Loucy (cell line): ENCODE measurements at regions not wholly inside any gene's neighbourhood (a gene's known extent, or its start where the extent isn't known, plus 50 kb on each side); places are given as distances from the start of the nearest gene placed in this dataset.

ENCODE experiments used
- H2AFZ ChIP-seq: fragments of 200-600 bp; sonication (generic); 2 replicates; pipeline ENCODE4 v1.6.0; 2016; ENCODE audit warnings: antibody characterized with exemption, mild to moderate bottlenecking, low read length, moderate library complexity
- H3F3A ChIP-seq: fragments of 200-600 bp; 2 replicates; pipeline ENCODE4 v1.6.0; 2016; ENCODE audit warnings: antibody characterized with exemption, low read depth, mild to moderate bottlenecking
- H3K27me3 ChIP-seq: fragments of 200-600 bp; sonication (generic); 2 replicates; pipeline ENCODE4 v1.6.1; 2014; ENCODE audit warnings: low read length, mild to moderate bottlenecking; ENCODE audit not compliant: insufficient read depth, poor library complexity, severe bottlenecking
- H3K36me3 ChIP-seq: fragments of 200-600 bp; sonication (generic); 2 replicates; pipeline ENCODE4 v1.6.1; 2016; ENCODE audit warnings: low read length; ENCODE audit not compliant: insufficient read depth
- H3K4me1 ChIP-seq: fragments of 200-600 bp; sonication (generic); 2 replicates; pipeline ENCODE4 v1.5.1; 2014; ENCODE audit warnings: low read length, mild to moderate bottlenecking; ENCODE audit not compliant: insufficient read depth, poor library complexity, severe bottlenecking
- H3K4me2 ChIP-seq: fragments of 200-600 bp; sonication (generic); 2 replicates; pipeline ENCODE4 v1.6.0; 2014; ENCODE audit warnings: antibody characterized with exemption, low read length, low read depth, mild to moderate bottlenecking; ENCODE audit not compliant: poor library complexity, severe bottlenecking
- H3K4me3 ChIP-seq: fragments of 200-600 bp; sonication (generic); 2 replicates; pipeline ENCODE4 v1.5.1; 2014; ENCODE audit warnings: low read length, mild to moderate bottlenecking, mixed read lengths; ENCODE audit not compliant: poor library complexity, severe bottlenecking
- H3K79me2 ChIP-seq: fragments of 200-600 bp; sonication (generic); 2 replicates; pipeline ENCODE4 v1.6.1; 2014; ENCODE audit warnings: low read length; ENCODE audit not compliant: insufficient read depth
- H3K9ac ChIP-seq: fragments of 200-600 bp; sonication (generic); 2 replicates; pipeline ENCODE4 v1.6.0; 2014; ENCODE audit warnings: mild to moderate bottlenecking, low read depth, low read length, moderate library complexity; ENCODE audit not compliant: poor library complexity, severe bottlenecking
- H3K9me2 ChIP-seq: fragments of 200-600 bp; sonication (generic); replicated peaks from 2 replicates; pipeline ENCODE4 v1.6.1; 2016; ENCODE audit warnings: low read depth, low read length, mixed read lengths
- H3K9me3 ChIP-seq: fragments of 200-600 bp; sonication (generic); 2 replicates; pipeline ENCODE4 v1.6.1; 2014; ENCODE audit warnings: mild to moderate bottlenecking, antibody characterized with exemption, low read length, low read depth; ENCODE audit not compliant: insufficient read depth
- H4K20me1 ChIP-seq: fragments of 200-600 bp; sonication (generic); 2 replicates; pipeline ENCODE4 v1.6.0; 2014; ENCODE audit warnings: antibody characterized with exemption, low read length, mild to moderate bottlenecking; ENCODE audit not compliant: insufficient read depth, poor library complexity, severe bottlenecking
- EZH2phosphoT487 ChIP-seq: fragments of 200-600 bp; IDR thresholded peaks from 2 replicates; pipeline ENCODE4 v1.6.1; 2018; ENCODE audit warnings: antibody characterized with exemption, mild to moderate bottlenecking, moderate library complexity, borderline replicate concordance
- TF ChIP-seq, protein P1 (sequence below): fragments of 200-600 bp; sonication (generic); conservative IDR thresholded peaks from 2 replicates; pipeline ENCODE4 v1.5.1; 2014; ENCODE audit warnings: mild to moderate bottlenecking, antibody characterized with exemption, low read length

DNA sequence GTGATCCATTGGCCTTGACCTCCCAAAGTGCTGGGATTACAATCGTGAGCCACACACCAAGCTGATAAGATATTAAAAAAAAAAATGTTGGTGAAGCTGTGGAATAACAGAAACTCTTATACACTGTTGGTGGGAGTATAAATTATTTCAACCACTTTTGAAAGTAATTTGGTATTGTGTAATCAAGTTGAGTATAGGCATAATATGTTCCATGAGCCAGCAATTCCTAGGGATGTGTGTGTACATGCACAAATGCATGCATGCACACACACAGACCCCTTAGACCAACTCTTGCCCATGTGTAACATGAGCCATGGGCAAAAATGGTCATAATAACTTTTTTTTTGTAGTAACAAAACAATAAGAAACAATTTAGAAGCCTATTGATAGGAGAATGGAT lies 130.2 kb upstream of the ANKRD28 start:
- H3K9me3 ChIP-seq, result no peaks in the 10 kb centered on the region
- H3K9ac ChIP-seq, result no peak overlapping the region
- H3K36me3 ChIP-seq, result no peaks in the 10 kb centered on the region
- peaks cover 9% of the 10 kb centered on the region for H3K27me3 ChIP-seq
- no peaks in the 10 kb centered on the region for H3K4me1 ChIP-seq
- no peaks in the 10 kb centered on the region for H3K79me2 ChIP-seq
- no peak overlapping the region for H2AFZ ChIP-seq
- no peak overlapping the region for H3K4me2 ChIP-seq
- H3F3A ChIP-seq, result no peaks in the 10 kb centered on the region
- H4K20me1 ChIP-seq, result no peaks in the 10 kb centered on the region
- H3K4me3 ChIP-seq, result no peak overlapping the region
- no peaks in the 10 kb centered on the region for H3K9me2 ChIP-seq
- no peak for TF ChIP-seq EZH2phosphoT487
- TF ChIP-seq, protein P1, sequence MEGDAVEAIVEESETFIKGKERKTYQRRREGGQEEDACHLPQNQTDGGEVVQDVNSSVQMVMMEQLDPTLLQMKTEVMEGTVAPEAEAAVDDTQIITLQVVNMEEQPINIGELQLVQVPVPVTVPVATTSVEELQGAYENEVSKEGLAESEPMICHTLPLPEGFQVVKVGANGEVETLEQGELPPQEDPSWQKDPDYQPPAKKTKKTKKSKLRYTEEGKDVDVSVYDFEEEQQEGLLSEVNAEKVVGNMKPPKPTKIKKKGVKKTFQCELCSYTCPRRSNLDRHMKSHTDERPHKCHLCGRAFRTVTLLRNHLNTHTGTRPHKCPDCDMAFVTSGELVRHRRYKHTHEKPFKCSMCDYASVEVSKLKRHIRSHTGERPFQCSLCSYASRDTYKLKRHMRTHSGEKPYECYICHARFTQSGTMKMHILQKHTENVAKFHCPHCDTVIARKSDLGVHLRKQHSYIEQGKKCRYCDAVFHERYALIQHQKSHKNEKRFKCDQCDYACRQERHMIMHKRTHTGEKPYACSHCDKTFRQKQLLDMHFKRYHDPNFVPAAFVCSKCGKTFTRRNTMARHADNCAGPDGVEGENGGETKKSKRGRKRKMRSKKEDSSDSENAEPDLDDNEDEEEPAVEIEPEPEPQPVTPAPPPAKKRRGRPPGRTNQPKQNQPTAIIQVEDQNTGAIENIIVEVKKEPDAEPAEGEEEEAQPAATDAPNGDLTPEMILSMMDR, result no peak

DNA sequence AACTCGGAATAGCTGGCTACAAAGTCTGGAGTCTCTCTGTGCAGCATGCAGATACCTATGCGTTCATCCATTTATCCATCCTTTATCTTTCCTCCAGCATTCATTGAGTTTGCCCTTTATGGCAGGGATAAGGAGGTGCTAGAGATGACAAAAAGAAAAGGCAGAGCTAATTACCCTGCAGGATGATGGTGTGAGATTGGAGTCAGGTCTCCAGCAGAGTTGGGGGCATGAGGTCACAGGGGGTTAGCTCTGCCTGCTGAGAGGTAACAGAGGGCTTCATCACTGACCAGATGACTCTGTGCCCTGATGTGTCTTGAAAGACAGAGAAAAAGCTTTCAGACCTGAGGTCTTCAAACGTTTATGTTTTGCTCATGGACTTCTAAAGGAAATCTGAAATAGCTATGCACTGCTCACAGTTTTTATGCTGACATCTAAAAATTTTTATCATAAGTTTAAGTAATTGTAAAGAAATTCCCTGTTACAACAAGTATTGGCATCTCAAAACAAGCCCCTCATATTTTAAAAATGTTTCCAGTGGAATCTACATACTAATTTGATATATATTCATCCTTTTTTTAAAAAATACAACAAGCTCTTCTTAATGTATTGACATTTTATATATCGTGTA lies 132.3 kb upstream of the ANKRD28 start:
- Histone ChIP-seq H3K36me3 (no peaks in the 10 kb centered on the region), H2AFZ (no peak overlapping the region), H3K9ac (no peak overlapping the region), H3K4me3 (no peak overlapping the region), H3K27me3 (peaks cover 9% of the 10 kb centered on the region), H3K9me2 (no peaks in the 10 kb centered on the region), H4K20me1 (no peaks in the 10 kb centered on the region), H3K79me2 (no peaks in the 10 kb centered on the region), H3K9me3 (no peaks in the 10 kb centered on the region), H3K4me1 (no peaks in the 10 kb centered on the region), H3F3A (no peaks in the 10 kb centered on the region), H3K4me2 (no peak overlapping the region)
- no peak for TF ChIP-seq EZH2phosphoT487
- TF ChIP-seq, protein P1, result no peak

DNA sequence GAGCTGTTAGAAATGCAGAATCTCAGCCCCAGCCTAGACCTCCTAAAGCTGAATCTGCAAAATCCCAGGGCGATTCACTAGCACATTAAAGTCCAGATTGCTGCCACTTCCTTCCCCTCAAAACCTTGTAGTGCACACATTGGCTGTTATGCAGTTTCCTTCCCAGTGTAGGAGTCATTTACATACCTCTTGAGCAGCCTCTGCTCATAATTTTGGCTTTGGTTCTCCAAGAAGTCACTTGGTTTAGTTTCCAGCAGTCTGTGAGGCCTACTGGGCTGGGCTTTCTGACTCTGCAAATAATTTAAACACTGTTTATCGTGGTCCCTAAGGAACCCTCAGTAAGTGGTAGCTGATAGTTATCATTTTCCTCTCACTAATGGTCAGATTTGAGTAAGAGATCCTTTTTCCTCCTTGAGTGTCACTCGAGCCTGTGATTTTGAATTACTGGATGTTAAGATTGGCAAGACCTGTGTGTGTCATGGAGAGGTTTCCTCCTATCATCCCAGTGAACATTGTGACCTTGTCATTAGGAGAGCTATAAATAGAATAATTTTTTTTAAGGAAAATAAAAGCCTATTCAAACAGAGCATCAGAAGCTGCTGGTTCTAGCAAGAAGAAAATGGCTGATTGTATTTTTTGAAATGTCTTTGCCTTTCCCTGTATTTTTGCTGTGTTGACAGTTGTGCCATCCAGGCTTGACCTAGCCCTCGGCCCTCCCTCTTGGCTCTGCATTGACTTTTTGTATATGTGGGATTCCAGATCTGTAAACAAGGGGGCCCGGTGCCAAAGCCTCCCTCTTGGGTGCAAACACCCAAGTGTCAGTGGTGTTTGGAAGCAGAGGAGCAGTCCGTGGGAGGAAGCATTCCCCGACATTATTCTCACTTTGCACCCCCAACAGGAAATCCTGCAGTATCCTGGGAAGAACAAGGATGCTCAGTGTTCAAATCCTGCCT lies 134.8 kb upstream of the ANKRD28 start:
- H3K9me3 ChIP-seq, result no peaks in the 10 kb centered on the region
- H4K20me1 ChIP-seq, result no peaks in the 10 kb centered on the region
- H3K27me3 ChIP-seq, result peaks cover 9% of the 10 kb centered on the region
- H3K4me2 ChIP-seq, result no peak overlapping the region
- no peak overlapping the region for H3K9ac ChIP-seq
- no peak overlapping the region for H2AFZ ChIP-seq
- no peak for TF ChIP-seq EZH2phosphoT487
- TF ChIP-seq, protein P1, result no peak
- no peaks in the 10 kb centered on the region for H3K36me3 ChIP-seq
- H3K9me2 ChIP-seq, result no peaks in the 10 kb centered on the region
- no peaks in the 10 kb centered on the region for H3K4me1 ChIP-seq
- no peaks in the 10 kb centered on the region for H3K79me2 ChIP-seq
- H3K4me3 ChIP-seq, result no peak overlapping the region
- no peaks in the 10 kb centered on the region for H3F3A ChIP-seq
